ENCODE measurements at regions not wholly inside any gene's neighbourhood (a gene's known extent, or its start where the extent isn't known, plus 50 kb on each side); places are given as distances from the start of the nearest gene placed in this dataset.

DNA sequence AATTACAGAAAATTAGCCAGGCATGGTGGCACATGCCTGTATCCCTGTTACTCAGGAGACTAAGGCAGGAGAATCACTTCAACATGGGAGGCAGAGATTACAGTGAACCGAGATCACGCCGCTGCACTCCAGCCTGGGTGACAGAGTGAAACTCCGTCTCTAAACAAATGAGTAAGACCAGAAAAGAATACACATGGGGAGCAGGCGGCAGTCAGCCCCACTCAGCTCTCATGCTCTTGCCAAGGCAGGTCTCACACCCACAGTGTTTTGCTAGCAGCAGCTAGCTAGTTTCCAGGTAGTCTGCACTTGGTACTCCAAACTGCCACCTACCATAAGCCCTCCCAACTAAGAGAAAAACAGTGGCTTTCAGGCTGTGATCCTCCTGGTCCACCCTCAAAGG is 722.3 kb upstream of the CTNND2 start:
- no peaks in the 10 kb centered on the region for H3K4me1 Mint-ChIP-seq (ENCODE audit: insufficient read depth, unreplicated experiment)
- H3K27ac Mint-ChIP-seq (ENCODE audit: low read depth, unreplicated experiment): no peak overlapping the region
- DNase-seq (ENCODE audit: unreplicated experiment): no peak
- no peak overlapping the region for H3K4me3 Mint-ChIP-seq (ENCODE audit: unreplicated experiment)
- BruUV-seq (replicated peaks): no TSS peak
- CTCF ChIA-PET: no interaction called here
- no peaks in the 10 kb centered on the region for H3K9me3 Mint-ChIP-seq (ENCODE audit: unreplicated experiment)
- H3K36me3 Mint-ChIP-seq (ENCODE audit: insufficient read depth, unreplicated experiment): no peaks in the 10 kb centered on the region
- H3K27me3 Mint-ChIP-seq (ENCODE audit: insufficient read depth, unreplicated experiment): no peaks in the 10 kb centered on the region
- TF ChIP-seq, protein P1, sequence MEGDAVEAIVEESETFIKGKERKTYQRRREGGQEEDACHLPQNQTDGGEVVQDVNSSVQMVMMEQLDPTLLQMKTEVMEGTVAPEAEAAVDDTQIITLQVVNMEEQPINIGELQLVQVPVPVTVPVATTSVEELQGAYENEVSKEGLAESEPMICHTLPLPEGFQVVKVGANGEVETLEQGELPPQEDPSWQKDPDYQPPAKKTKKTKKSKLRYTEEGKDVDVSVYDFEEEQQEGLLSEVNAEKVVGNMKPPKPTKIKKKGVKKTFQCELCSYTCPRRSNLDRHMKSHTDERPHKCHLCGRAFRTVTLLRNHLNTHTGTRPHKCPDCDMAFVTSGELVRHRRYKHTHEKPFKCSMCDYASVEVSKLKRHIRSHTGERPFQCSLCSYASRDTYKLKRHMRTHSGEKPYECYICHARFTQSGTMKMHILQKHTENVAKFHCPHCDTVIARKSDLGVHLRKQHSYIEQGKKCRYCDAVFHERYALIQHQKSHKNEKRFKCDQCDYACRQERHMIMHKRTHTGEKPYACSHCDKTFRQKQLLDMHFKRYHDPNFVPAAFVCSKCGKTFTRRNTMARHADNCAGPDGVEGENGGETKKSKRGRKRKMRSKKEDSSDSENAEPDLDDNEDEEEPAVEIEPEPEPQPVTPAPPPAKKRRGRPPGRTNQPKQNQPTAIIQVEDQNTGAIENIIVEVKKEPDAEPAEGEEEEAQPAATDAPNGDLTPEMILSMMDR (IDR thresholded peaks at IDR 0.05; ENCODE audit: unreplicated experiment): no peak
- intact Hi-C loops (cut with micrococcal nuclease): no loop called here
- POLR2A ChIA-PET: no interaction called here

DNA sequence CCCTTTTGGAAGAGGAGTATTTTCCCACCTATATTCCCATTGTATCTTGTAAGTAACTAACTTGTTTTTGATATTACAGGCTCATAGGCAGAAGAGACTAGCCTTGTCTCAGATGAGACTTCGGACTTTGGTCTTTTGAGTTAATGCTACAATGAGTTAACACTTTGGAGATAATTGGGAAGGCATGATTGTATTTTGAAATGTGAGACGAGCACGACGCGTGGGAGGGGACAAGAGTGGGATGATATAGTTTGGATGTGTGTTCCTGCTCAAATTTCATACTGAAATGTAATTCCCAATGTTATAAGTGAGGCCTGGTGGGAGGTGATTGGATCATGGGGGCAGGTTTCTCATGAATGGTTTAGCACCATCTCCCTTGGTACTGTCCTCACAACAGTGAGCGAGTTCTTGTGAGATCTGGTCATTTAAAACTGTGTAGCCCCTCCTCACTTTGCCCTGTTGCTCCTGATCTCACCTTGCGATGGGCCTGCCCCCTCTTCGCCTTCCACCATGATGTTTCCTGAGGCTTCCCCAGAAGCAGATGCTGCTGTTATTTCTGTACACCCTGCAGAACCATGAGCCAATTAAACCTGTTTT is 721.5 kb upstream of the CTNND2 start:
- TF ChIP-seq, protein P1 (IDR thresholded peaks at IDR 0.05; ENCODE audit: unreplicated experiment): no peak
- Mint-ChIP-seq H3K4me1 (ENCODE audit: insufficient read depth, unreplicated experiment) (no peaks in the 10 kb centered on the region), H3K27ac (ENCODE audit: low read depth, unreplicated experiment) (no peak overlapping the region), H3K9me3 (ENCODE audit: unreplicated experiment) (no peaks in the 10 kb centered on the region), H3K36me3 (ENCODE audit: insufficient read depth, unreplicated experiment) (no peaks in the 10 kb centered on the region), H3K4me3 (ENCODE audit: unreplicated experiment) (no peak overlapping the region), H3K27me3 (ENCODE audit: insufficient read depth, unreplicated experiment) (no peaks in the 10 kb centered on the region)
- intact Hi-C loops (cut with micrococcal nuclease): no loop called here
- BruUV-seq (replicated peaks): no TSS peak
- DNase-seq (ENCODE audit: unreplicated experiment): no peak
- ChIA-PET CTCF (no interaction called here), POLR2A (no interaction called here)

DNA sequence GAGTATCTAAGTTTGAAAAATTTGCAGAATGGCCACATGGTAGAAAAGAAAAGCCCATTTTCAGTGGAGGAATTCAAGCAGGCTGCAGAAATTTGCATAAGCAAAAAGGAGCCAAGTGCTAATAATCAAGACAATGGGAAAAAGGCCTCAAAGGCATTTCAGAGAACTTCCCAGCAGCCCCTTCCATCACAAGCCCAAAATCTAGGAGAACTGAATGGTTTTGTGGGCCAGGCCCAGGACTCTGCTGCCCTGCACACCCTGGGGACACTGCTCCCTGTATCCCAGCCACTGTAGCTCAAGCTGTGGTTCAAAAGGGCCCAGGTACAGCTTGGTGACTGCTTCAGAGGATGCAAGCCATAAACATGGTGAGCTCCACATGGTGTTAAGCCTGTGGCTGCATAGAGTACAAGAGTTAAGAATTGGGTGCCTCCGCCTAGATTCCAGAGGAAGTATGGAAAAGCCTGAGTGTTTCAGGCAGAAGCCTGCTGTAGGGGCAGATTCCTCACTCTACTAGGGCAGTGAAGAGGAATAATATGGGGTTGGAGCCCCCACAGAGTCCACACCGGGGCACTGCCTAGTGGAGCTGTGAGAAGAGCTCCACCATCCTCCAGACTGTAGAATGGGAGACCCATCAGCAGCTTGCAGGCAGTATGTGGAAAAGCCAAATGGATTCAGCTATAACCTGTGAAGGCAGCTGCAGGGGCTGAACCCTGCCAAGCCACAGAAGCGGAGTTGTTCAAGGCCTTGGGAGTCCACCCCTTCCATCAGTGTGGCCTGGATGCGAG is 720.7 kb upstream of the CTNND2 start:
- H3K27me3 Mint-ChIP-seq (ENCODE audit: insufficient read depth, unreplicated experiment): no peaks in the 10 kb centered on the region
- CTCF ChIA-PET: interaction anchor here (0.7 kb wide), 1 partner anchor 53 kb away, joined by 4 read pairs; no protein-coding TSS in a partner anchor
- no peak overlapping the region for H3K27ac Mint-ChIP-seq (ENCODE audit: low read depth, unreplicated experiment)
- H3K4me1 Mint-ChIP-seq (ENCODE audit: insufficient read depth, unreplicated experiment): no peaks in the 10 kb centered on the region
- H3K36me3 Mint-ChIP-seq (ENCODE audit: insufficient read depth, unreplicated experiment): no peaks in the 10 kb centered on the region
- TF ChIP-seq, protein P1 (IDR thresholded peaks at IDR 0.05; ENCODE audit: unreplicated experiment): no peak
- BruUV-seq (replicated peaks): no TSS peak
- H3K4me3 Mint-ChIP-seq (ENCODE audit: unreplicated experiment): no peak overlapping the region
- H3K9me3 Mint-ChIP-seq (ENCODE audit: unreplicated experiment): peaks cover 3% of the 10 kb centered on the region
- intact Hi-C loops (cut with micrococcal nuclease): no loop called here
- DNase-seq (ENCODE audit: unreplicated experiment): no peak
- POLR2A ChIA-PET: no interaction called here

DNA sequence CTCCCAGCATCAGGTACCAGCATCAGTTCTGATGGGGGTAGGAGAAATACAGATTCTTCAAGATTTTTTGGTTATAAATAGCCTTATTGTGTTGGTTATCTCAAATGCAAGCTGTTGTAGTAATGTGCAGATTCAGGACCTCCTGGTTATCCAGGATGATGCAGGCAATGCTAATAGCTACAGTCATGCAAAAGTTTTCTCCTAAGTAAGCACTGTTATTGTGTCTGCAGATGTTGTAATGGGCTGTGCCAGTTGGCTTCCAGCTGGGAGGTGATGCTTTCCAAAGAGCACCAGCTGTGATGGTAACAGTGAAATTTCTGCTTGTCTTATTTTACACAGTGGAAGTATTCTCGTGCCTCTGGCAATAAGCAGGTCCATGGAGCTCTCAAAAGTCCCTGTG is 719.2 kb upstream of the CTNND2 start:
- no peak for DNase-seq (ENCODE audit: unreplicated experiment)
- Mint-ChIP-seq H3K4me3 (ENCODE audit: unreplicated experiment) (no peak overlapping the region), H3K36me3 (ENCODE audit: insufficient read depth, unreplicated experiment) (no peaks in the 10 kb centered on the region), H3K27me3 (ENCODE audit: insufficient read depth, unreplicated experiment) (no peaks in the 10 kb centered on the region), H3K27ac (ENCODE audit: low read depth, unreplicated experiment) (no peak overlapping the region), H3K4me1 (ENCODE audit: insufficient read depth, unreplicated experiment) (no peaks in the 10 kb centered on the region), H3K9me3 (ENCODE audit: unreplicated experiment) (peaks cover 10% of the 10 kb centered on the region)
- intact Hi-C loops (cut with micrococcal nuclease): no loop called here
- CTCF ChIA-PET: no interaction called here
- POLR2A ChIA-PET: no interaction called here
- TF ChIP-seq, protein P1 (IDR thresholded peaks at IDR 0.05; ENCODE audit: unreplicated experiment): no peak
- BruUV-seq (replicated peaks): no TSS peak

Data from MCF 10A (cell line).